Activated T-cell treated with anti-CD3 and anti-CD28 coated beads for 24 hours (primary cell): ENCODE measurements at regions not wholly inside any gene's neighbourhood (a gene's known extent, or its start where the extent isn't known, plus 50 kb on each side); places are given as distances from the start of the nearest gene placed in this dataset.

Experiments used
- DNase-seq: peaks from one replicate; pipeline ENCODE4 v3.0.0-alpha.2; 2020; ENCODE audit warnings: low read depth

DNA sequence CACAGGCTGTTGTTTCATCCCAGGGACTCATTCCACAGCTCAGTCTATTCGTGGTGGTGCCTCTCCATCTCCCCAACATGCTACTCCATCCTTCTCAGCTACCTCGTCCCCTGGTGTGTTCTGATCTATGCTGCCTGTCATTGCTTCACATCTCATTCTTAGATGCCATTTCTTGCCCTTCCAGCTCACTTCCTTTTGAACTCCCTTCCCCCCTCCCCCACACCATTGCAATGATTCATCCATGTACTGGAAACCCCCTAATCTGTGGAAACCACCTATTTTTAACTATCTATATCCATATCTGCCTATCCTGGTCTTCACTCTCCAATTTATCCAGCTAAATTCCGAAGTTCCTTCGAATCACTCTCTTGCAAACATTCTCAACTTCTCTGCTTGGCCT is 65.7 kb upstream of the PARD3B start:
- DNase-seq = no peak

DNA sequence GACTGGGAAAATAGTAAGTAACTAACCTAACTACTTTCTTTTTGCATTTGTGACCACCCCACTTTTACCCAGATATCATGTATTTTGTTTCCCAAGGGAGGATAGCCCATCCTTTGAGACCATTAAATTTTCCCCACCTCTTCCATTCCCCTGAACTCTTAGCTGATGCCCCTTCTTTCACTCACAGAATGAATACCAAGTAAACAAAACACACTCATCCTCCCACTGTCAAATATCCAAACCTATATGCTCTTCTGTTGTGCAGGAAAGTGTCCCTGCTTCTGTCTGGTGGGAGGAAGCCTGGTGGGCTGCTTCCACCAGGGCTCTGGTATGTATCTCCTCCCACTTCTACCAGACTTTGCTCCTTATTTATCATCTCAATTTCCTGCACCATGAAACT is 64.6 kb upstream of the PARD3B start:
- no peak for DNase-seq

DNA sequence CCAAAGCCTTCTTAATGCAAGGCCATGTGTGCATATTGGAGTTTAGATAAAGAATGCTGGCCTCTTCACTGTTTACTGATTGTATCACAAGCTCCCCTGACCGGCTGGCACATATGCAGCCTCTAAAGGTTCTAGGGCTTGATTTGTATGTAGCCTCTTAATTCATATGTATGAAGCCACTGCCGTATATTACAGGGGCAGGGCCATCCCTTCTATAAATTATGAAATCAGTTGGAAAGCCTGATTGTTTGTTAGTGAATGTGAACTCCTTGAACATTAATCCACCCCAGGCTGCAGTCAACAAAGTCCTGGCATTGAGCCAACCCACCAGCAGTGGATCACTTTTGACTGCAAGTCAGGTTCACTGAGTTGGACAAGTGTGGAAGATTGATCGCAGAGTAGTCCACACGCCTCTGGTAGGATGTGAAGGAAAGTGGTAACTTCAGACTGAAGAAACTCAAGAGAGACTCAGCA is 61.6 kb upstream of the PARD3B start:
- DNase-seq = no peak

DNA sequence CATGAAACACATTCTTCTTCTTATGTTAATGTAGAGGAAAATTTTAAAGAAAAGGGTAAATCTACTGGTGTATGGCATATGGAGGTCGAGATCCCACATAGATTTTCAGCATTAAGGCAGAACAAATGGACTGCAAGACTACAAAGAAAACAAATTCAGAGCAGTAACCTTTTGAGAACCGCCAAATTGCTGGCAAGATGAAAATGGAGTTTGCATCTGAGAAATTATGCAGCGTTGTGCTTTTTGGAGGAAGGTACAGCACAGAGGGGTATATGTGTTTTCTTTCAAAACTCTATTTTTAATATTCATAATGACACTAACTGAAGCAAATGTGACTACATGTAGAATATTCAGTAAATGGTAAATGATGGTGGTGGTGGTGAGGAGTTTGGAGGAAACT is 59.0 kb upstream of the PARD3B start:
- DNase-seq = no peak

DNA sequence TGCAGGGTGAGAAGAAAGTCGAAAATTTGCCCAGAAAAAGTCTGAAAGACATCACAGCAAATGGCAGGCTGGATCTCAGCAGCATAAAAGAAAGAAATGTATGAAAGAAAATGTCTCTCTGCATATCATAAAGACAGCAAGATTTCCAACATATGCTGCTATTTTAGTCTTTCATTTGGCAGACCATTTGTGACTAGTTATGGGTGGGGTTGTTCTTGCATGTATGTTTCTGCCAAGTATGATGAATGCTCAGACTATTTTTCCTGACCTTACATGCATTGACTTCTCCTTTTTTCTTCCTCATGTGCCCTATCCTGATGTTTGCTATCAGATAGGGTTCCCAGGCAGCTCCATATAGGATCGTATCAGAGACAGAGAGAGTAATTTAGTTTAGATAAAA is 58.5 kb upstream of the PARD3B start:
- no peak for DNase-seq

DNA sequence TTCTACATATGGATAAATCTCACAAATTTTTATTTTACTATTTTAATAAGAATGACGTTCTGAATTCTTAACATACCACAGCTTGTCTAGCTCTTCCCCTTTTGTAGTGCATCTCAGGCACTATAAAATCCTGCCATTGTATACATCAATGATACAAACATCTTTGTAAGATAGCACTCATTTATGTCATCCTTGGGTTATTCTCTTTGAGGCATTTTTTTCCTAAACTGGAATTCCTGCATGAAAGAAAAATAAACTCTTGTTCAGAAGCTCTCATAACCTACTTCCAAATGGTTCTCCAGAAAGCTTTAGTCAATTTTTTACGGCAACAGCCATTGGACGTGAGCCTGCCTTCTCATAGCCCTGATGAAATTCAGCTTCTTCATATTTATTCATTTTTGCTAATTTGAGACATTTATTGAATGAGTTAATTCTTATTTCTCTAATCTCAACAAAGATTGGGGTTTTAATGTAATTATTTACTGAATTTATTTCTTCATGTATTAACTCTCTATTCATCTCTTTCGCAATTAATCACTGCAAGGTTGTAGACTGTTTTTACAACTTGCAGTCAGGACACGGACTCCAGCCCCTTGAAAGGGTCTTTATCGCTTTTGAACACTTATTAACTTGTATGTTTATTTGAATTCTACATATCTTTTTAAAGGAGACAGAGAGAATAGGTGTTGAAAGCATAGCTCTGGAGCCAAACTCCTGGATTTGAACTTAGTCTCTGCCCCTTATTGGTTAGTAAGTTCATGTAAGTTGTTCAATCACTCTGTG is 57.6 kb upstream of the PARD3B start:
- DNase-seq = no peak

DNA sequence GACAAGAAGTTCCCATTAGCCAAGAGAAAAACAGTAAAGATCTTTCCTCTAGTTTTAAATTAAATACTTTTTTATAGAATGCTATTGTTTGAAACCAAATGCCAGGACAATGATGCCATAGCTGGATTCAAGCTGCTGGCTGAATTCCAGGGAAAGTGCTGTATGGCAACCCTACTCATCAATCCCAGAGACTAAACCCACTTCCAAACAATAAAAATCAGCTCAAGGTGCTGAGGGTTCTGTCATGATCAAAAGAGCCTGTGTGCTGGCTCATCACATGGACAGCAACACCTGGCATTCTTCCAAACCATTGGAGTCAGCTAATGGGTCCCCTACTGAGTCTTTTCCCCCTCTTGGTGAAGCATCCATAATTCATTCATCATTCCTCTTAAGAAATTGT is 53.7 kb upstream of the PARD3B start:
- no peak for DNase-seq

DNA sequence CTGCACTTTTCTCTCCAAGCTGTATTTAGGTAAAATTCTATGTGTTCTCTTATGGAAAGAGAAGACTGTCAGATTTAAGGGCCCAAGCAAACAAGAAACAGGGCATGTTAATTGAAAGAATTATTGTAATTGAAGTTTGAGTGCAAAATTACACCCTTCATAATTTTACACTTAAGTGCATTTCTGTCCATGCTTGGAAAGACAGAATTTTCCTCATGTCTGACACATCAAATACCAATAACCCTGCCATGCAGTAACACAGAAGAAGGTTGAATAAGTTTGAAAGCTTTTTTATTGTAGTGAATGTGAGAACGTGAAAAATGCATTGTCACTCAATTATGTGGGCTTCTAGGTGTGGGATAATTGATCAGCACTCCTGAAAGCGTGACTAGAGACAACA is 52.9 kb upstream of the PARD3B start:
- no peak for DNase-seq

DNA sequence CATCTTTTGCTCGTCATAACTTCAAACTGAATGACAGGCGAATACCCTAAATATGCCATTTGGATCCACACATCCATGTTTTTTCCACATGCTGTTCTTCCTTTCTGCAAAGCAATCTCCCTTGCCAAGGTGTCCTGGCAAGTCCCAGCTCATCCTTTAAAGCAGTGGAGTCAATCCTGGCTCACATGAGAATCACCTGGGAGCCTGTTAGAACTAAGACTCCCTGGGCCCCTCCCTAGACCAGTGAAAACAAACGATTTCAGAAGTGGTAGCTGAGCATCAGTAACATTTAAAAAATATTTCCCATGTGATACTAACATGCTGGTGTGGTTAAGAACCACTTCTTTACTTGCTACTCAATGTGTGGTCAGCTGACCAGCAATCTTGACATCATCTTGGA is 50.6 kb upstream of the PARD3B start:
- DNase-seq = no peak

DNA sequence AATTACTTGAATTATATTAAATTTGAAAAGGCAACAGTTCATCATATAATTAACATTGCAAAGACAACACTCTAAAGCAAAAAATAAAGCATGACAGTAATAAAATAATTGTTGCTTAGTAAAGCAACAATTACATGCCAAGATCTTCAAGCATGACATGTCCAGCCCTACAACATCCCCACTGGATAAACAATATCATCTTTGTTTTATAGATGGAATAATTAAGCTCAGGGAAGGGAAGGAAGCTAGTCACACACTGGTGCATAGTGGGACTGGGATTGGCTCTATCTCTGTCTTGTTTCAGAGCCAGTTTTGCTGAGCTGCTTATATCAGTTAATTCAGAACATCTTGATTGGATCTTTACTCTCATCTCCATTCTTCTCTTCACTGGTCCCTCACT is 49.9 kb upstream of the PARD3B start:
- no peak for DNase-seq
